ENCODE measurements at regions not wholly inside any gene's neighbourhood (a gene's known extent, or its start where the extent isn't known, plus 50 kb on each side); places are given as distances from the start of the nearest gene placed in this dataset.

DNA sequence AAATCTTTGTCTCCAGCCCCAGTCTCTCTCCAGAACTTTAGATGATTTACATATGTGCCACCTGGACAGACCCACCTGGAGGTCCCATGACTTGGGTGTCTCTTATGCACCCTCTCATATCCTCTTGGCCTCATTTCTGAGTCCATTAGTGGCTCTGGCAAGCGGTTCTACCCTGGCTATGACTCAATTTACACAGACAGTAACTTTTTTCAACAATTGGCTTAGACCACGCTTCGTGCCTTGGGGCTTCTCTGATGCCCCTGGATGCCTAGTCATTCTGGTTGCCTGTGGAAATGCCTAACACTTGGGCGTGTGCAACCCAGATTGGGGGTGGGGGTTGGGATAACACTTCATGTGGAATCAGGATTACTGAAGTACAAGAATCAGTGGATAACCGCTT, 57.1 kb upstream of the GADD45A start:
- Histone ChIP-seq H3K4me3 (ENCODE audit: low read length) (no peak overlapping the region), H3K9me3 (ENCODE audit: insufficient read depth, low read length) (no peaks in the 10 kb centered on the region), H3K4me1 (ENCODE audit: low read length) (no peaks in the 10 kb centered on the region), H4K20me1 (ENCODE audit: insufficient read depth, low read length) (no peaks in the 10 kb centered on the region), H3K27ac (ENCODE audit: low read length) (no peak overlapping the region), H3K27me3 (ENCODE audit: low read depth, low read length) (no peaks in the 10 kb centered on the region), H3K36me3 (replicated peaks; ENCODE audit: low read depth, low read length) (no peaks in the 10 kb centered on the region), H3K79me2 (ENCODE audit: low read length) (no peaks in the 10 kb centered on the region), H3K4me2 (ENCODE audit: low read length) (no peak overlapping the region), H2AFZ (ENCODE audit: low read depth, low read length) (no peak overlapping the region), H3K9ac (ENCODE audit: low read length) (no peak overlapping the region)
- TF ChIP-seq EZH2phosphoT487 (IDR thresholded peaks at IDR 0.05; ENCODE audit: low read depth) = no peak
- TF ChIP-seq, protein P1, sequence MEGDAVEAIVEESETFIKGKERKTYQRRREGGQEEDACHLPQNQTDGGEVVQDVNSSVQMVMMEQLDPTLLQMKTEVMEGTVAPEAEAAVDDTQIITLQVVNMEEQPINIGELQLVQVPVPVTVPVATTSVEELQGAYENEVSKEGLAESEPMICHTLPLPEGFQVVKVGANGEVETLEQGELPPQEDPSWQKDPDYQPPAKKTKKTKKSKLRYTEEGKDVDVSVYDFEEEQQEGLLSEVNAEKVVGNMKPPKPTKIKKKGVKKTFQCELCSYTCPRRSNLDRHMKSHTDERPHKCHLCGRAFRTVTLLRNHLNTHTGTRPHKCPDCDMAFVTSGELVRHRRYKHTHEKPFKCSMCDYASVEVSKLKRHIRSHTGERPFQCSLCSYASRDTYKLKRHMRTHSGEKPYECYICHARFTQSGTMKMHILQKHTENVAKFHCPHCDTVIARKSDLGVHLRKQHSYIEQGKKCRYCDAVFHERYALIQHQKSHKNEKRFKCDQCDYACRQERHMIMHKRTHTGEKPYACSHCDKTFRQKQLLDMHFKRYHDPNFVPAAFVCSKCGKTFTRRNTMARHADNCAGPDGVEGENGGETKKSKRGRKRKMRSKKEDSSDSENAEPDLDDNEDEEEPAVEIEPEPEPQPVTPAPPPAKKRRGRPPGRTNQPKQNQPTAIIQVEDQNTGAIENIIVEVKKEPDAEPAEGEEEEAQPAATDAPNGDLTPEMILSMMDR (IDR thresholded peaks at IDR 0.05; ENCODE audit: low read depth, low read length) = no peak

DNA sequence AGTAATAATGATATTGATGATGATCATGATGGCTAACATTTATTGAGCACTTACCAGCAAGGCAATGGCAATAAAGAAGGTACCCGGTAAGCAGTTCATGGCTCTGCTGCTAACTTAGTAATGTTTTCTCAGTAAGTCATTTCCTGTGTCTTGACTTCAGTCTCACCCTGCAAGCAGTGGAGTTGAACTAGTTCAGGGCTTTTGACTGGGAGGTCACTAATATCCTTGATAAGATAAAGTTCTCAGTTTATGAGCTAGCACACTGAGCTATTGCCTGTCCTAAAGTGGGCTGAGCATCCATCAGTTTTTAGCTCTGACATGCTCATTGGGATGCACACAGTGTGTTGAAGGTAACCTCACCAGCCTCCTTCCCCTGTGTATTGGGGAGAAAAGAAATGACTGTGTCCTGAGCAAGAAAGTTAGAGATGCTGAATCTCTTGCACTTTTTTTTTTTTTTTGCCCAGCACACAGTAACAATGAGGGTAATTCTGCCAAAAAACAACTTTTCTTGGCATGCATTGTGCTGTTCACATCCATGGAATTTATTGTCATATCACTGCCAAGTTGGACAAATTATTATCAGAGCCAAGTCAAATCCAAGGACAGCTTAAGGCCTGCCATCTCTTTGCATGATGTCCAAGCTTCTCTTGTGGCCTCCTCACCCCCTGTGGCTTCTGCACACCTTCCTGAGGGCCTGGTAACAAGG, 55.5 kb upstream of the GADD45A start:
- Histone ChIP-seq H3K4me2 (ENCODE audit: low read length) (no peak overlapping the region), H3K4me1 (ENCODE audit: low read length) (no peaks in the 10 kb centered on the region), H3K9ac (ENCODE audit: low read length) (no peak overlapping the region), H3K27me3 (ENCODE audit: low read depth, low read length) (no peaks in the 10 kb centered on the region), H3K9me3 (ENCODE audit: insufficient read depth, low read length) (no peaks in the 10 kb centered on the region), H3K36me3 (replicated peaks; ENCODE audit: low read depth, low read length) (no peaks in the 10 kb centered on the region), H3K79me2 (ENCODE audit: low read length) (no peaks in the 10 kb centered on the region), H2AFZ (ENCODE audit: low read depth, low read length) (no peak overlapping the region), H3K27ac (ENCODE audit: low read length) (no peak overlapping the region), H4K20me1 (ENCODE audit: insufficient read depth, low read length) (no peaks in the 10 kb centered on the region), H3K4me3 (ENCODE audit: low read length) (no peak overlapping the region)
- TF ChIP-seq, protein P1 (IDR thresholded peaks at IDR 0.05; ENCODE audit: low read depth, low read length) = no peak
- no peak for TF ChIP-seq EZH2phosphoT487 (IDR thresholded peaks at IDR 0.05; ENCODE audit: low read depth)

DNA sequence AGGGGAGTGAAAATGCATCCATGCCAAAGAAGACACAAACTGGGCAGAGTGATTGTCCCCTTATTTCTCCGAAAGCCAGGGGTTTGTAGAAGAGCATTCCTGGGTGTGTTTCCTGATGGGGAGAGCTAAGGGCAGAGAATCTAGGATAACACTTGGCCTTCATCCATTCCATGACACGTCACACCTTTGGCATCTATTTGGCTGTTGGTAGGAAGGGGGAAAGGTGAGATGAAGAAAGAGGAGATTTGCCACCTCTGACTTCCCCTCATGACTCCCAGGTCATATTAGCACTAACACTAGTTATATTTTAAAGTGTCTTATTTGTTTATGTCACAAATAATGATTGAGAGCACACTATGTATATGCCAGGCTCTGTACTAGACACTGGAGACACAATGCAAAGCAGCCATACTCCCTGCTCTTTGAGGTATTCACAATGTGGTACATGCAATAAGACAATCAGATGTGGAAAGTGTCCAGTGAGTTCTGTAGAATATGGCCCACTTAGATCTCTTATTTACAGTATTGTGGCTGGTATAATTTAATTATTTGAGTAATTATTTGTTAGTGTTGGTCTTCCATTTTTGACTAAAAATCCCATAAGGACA, 54.5 kb upstream of the GADD45A start:
- no peak overlapping the region for H3K4me2 ChIP-seq (ENCODE audit: low read length)
- no peak overlapping the region for H3K4me3 ChIP-seq (ENCODE audit: low read length)
- no peaks in the 10 kb centered on the region for H3K36me3 ChIP-seq (replicated peaks; ENCODE audit: low read depth, low read length)
- no peak overlapping the region for H3K9ac ChIP-seq (ENCODE audit: low read length)
- H2AFZ ChIP-seq (ENCODE audit: low read depth, low read length) = no peak overlapping the region
- H3K4me1 ChIP-seq (ENCODE audit: low read length) = no peaks in the 10 kb centered on the region
- TF ChIP-seq, protein P1 (IDR thresholded peaks at IDR 0.05; ENCODE audit: low read depth, low read length) = no peak
- TF ChIP-seq EZH2phosphoT487 (IDR thresholded peaks at IDR 0.05; ENCODE audit: low read depth) = no peak
- H3K9me3 ChIP-seq (ENCODE audit: insufficient read depth, low read length) = no peaks in the 10 kb centered on the region
- H3K27me3 ChIP-seq (ENCODE audit: low read depth, low read length) = no peaks in the 10 kb centered on the region
- H3K79me2 ChIP-seq (ENCODE audit: low read length) = no peaks in the 10 kb centered on the region
- no peaks in the 10 kb centered on the region for H4K20me1 ChIP-seq (ENCODE audit: insufficient read depth, low read length)
- H3K27ac ChIP-seq (ENCODE audit: low read length) = no peak overlapping the region

DNA sequence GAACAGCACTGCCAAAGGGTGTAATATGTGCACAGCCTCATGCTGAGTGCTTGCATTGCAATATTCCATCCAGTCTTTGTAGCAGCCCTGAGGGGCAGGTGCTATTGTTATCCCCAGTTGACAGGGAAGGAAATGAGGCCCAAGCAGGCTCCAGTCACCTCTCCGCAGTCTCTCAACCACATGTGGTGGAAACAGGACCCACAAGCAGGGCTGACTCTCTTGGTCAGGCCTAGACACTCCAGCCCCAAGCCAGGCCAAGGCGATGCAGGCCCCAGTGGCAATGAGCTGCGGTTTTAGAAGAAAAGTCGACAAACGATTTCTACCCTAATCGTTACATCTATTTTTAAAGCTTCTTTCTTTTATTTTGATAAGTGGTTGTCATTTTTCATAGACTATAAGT, 52.6 kb upstream of the GADD45A start:
- Histone ChIP-seq H3K4me1 (ENCODE audit: low read length) (no peaks in the 10 kb centered on the region), H3K4me3 (ENCODE audit: low read length) (no peak overlapping the region), H2AFZ (ENCODE audit: low read depth, low read length) (no peak overlapping the region), H4K20me1 (ENCODE audit: insufficient read depth, low read length) (no peaks in the 10 kb centered on the region), H3K9ac (ENCODE audit: low read length) (no peak overlapping the region), H3K36me3 (replicated peaks; ENCODE audit: low read depth, low read length) (no peaks in the 10 kb centered on the region), H3K4me2 (ENCODE audit: low read length) (no peak overlapping the region), H3K27me3 (ENCODE audit: low read depth, low read length) (no peaks in the 10 kb centered on the region), H3K9me3 (ENCODE audit: insufficient read depth, low read length) (no peaks in the 10 kb centered on the region), H3K79me2 (ENCODE audit: low read length) (no peaks in the 10 kb centered on the region), H3K27ac (ENCODE audit: low read length) (no peak overlapping the region)
- no peak for TF ChIP-seq EZH2phosphoT487 (IDR thresholded peaks at IDR 0.05; ENCODE audit: low read depth)
- TF ChIP-seq, protein P1 (IDR thresholded peaks at IDR 0.05; ENCODE audit: low read depth, low read length) = no peak

Measured in OCI-LY3 (cell line).